ENCODE measurements at regions not wholly inside any gene's neighbourhood (a gene's known extent, or its start where the extent isn't known, plus 50 kb on each side); places are given as distances from the start of the nearest gene placed in this dataset.
"Not testable (repeated sequence)": the region's sequence is repeated elsewhere in the genome, so short reads cannot be mapped to it uniquely, and the experiment has no call there.

DNA sequence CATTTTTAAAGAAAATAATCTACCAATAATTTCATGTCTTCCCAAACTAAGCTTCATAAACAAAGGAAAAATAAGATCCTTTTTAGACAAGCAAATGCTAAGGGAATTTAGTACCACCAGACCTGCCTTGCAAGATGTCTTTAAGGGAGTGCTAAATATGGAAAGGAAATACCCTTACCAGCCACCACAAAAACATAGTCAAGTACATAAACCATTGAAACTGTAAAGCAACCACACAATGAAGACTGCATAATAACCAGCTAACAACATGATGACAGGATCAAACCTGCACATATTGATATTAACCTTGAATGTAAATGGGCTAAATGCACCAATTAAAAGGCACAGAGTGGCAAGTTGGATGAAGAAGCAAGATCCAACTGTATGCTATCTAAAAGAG, 586.5 kb upstream of the NRG3 start:
- DNase-seq: no peak

DNA sequence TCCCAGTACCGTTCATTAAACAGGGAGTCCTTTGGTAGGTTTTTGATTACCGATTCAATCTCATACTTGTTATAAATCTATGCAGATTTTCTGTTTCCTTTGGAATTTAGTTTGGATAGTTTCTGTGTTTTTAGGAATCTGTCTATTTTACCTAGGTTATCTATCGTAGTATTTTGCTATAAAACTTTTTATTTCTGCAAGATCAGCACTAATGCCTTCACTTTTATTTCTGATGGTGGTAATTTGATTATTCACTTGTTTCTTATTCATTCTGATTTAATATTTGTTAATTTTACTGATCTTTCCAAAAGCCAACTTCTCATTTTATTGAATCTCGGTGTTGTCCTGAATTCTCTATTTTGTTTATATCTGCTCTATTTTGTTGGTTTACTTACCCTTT, 577.7 kb upstream of the NRG3 start:
- DNase-seq: no peak

DNA sequence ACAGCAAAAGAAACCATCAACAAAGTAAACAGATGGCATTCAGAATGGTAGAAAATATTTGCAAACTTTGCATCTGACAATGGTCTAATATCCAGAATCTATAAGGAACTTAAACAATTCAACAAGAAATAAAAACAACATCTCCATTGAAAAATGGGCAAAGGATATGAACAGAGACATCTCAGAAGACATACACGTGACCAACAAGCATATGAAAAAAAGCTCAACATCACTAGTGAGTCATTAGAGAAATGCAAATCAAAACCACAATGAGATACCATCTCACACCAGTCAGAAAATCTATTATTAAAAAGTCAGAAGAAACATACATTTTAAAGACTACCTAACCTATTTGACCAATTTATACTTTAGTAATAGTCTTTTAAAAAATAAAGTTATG, 571.3 kb upstream of the NRG3 start:
- DNase-seq: no peak

DNA sequence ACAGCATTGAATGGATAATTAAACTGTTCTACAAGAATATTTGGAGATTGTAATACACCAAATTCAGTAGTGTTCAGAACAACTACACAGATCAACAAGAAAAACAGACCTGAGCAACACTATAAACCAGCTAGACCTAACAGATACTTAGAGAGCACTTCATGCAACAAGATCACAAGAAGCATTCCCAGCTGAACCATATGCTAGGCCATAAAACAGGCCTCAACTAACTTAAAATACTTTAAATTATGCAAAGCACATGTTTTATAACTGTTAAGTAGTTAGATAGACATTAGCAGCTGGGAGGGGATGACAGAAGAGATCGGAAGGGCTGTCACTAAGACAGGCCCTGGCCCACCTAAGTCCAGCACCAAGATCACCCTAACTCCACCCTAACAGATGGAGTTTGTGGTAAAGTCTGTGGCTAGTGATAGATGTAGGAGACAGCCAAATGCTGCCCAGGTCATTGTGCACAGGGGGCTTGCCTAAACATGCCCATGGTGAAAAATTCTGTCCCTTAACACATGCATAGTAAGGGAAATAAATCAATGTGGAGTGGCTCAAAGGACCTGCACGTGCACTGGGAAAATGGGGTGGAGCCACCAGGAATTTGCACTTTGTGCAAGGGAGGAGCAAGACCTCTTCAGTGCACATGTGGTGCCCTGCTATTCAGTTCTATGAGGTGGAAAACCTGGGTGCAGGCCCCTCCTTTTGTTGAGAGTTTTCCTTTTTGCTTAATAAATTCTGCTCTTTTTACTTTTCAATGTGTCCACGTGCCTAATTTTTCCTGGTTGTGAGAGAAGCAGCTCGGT, 567.8 kb upstream of the NRG3 start:
- no peak for DNase-seq

DNA sequence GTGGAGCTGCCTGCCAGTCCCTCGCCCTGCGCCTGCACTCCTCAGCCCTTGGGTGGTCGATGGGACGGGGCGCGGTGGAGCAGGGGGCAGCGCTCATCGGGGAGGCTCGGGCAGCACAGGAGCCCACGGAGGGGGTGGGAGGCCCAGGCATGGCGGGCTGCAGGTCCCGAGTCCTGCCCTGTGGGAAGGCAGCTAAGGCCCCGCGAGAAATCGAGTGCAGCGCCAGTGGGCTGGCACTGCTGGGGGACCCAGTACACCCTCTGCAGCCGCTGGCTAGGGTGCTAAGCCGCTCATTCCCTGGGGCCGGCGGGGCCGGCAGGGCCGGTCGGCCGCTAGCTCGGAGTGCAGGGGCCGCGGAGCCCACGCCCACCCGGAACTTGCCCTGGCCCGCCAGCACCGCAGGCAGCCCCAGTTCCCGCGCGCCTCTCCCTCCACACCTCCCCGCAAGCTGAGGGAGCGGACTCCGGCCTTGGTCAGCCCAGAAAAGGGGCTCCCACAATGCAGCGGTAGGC, 565.9 kb upstream of the NRG3 start:
- no peak for DNase-seq

DNA sequence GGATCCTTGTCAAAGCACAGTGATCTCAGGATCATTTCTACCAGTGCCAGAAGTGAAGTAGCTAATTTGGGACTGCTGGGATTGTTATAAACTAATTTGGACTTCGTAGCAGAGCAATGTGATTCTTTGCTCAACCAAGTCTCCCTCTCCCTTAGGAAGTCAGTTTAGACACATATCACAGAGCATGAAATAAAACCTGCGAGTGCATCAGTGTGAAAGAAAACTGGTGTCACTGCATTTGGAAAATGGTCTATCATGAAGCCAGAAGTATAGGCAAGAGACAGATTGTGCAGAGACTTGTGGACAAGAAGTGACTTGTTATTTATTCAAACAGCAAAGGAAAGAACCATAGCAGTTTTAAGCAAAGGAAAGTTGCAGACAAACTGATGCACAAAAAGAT, 560.5 kb upstream of the NRG3 start:
- DNase-seq: no peak

DNA sequence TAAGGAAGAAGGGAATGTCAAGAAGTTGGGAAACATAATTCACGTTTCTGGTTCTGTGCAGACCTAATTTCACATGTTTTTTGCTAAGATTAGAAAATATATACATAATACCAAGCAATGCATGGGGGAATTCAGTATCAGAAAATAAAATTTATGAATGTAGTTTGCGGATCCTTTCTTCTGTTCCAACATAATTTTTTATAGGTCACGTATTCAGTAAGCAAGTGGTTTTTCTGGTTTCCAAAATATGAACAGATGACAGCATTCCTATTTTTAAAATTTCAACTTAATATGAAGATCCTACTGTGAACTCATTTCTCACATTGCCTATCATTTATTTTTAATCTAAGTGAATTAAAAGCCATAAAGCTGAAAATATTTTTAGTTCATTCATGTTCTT, 560.0 kb upstream of the NRG3 start:
- DNase-seq: no peak

DNA sequence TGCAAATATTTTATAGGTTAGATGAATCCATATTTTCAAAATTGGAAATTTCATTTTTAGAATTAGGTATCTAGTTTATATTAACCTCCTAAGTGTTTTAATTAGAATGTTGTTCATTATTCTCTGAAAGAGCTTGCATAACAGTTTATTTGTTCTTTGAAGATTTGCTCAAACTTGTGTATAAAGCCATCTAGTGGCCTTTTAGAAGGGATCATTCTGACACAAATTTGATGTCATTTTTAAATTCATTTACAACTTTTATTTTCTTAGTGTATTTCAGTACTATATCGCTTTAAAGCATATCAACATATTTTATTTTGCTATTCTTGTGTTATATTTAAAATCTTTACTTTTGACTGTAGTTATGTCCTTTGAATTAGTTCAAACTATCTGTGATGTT, 527.0 kb upstream of the NRG3 start:
- no peak for DNase-seq

DNA sequence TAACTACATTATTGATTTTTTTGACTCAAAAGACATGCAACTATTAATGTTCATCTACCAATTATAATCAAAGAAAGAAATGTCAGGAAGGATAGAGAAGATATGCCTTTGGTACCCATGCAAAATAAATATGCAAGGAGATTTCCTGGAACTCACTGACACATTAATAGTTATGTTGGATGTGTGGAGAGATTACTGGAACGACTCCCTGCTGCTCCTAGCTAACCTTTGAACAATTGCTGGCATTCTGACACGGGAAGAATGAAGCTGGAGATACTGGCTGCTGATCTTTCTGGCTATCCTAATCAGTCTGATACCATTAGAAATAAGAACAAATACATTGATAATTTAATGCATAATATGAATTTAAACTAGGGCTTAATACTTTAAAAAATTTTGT, 507.9 kb upstream of the NRG3 start:
- DNase-seq: no peak

DNA sequence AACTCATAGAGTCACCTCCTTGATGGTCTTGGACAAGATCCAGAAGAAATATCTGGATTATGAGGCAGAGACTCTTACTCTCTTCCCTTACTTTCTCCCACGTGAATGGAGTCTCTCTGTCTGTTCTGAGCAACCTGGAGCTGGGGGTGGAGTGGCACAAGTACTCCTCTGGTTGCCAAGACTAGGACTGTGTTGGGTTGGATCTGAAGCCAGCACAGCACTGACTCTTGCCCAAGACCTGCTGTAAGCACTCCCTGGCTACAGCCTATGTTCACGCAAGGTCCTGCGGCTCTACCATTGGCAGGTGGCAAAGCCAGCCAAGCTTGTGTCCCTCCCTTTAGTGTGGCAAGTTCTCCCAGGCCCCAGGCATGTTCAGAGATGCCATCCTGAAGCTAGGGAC, 488.2 kb upstream of the NRG3 start:
- DNase-seq: no peak

DNA sequence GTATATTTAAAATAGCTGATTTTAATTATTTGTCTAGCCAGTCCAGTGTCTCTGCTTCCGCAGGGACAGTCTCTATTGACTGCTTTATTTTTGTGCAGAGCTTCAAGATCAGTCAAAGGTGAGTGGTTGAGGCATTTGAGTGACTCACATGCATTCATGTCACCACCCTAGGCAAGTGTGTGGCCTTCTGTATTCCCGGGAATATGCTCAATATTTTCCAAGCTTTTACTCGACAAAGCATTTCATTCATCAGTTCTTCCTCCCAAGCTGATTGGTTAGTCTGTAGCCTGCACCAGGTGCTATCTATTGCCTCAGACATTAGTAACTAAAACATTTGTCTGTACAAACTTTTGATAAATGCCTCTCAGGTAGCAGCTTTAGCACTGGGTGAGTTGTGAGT, 471.5 kb upstream of the NRG3 start:
- DNase-seq: no peak

DNA sequence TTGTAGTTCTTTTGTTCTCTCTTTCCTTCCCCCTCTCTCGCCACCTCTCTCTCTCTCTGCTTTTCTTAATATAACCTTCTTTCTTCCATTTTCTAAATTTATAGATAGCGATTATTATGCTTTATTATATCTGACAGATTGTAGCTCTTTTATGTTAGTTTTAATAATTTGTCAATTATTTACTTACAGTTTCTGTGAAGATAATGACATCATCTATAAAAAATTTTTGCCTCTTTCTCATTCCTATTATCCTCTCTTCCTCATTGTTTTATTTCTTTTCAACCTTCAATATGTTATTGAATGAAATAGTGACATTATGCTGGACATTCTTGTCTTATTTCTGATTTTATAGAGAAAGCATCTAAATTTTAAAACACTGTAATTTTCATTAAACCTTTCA, 469.6 kb upstream of the NRG3 start:
- DNase-seq: no peak

DNA sequence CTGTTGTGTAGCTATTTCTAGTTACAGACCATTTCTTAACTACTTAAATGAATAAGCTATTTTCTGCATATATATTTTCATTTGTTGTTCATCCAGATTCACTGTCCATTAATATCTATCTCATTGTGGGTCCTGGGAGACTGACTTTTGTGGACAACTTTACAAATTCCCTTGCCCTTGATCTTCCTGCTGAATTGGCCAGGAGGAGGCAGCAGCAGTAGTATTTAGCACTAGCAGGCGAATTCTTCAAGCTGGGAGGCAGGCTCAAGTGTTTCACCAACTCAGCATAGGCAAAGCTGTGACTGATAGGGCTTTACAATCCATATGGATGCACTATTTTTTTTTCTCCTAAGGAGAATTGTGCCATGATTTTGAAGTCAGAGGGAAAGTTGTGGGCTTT, 461.0 kb upstream of the NRG3 start:
- no peak for DNase-seq

DNA sequence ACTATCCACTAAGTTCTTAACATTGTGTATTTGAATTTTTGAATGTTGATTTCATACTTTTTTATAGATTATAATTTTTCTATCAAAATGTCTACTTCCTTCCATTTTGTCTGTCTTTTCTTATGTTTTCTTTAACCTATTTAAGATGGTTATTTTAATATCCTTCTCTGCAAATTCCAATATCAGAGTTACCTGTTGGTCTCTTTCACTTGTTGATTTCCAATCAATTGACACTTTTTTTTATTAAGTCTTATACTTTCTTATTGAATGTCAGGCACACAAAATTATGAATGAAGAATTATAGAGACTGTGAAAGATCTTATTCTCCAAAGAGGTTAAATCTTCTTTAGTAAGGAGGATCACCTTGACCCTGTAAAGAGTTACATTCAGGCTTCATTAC, 448.3 kb upstream of the NRG3 start:
- DNase-seq: no peak

DNA sequence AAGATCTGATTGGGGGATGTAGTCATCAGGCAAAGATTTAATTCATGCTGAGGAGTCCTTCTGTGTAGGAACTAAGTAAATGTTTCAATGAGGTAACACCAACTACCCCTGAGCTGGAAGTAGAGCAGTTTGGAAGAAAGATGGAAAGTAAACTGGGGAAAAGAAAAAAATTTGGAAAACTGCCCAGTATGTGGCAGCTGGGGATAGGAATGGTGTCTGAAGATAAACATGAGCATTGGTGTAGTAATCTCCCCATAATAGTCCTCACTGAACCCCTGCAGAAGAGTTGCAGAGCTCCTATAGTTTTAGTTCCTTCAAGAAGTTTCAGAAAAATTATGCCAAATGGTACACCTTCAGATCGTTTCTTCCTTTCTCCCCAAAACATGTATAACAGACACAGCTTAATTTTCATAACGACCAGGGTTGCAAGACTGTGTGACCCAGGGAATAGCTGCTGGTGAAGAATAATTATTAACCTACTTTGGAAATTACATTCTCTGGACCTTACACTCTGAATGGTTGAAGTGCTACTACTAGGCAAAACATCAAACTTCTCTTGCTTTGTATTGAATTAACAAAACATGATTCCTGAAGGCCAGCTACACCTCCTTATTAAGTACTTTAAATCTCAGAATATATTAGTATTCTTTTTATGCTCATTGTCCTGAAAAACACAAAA, 446.4 kb upstream of the NRG3 start:
- no peak for DNase-seq

DNA sequence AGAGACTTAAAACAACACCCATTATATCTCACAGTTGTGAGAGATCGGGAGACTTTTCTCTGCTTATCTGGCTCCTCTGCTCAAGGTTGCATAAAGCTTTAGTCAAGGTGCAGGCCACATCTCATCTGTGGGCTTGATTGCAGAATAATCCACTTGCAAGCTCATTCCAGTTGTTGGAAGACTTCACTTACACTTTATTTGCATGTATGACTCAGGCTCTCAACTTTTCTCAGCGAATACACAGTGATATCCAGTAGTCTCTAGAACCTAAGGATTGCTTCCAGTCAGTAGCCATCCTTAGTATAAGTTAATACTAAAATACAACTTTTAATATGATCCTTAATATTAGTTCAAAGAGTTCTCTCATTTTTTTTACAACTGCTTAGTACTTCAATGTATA, 435.5 kb upstream of the NRG3 start:
- DNase-seq: no peak

DNA sequence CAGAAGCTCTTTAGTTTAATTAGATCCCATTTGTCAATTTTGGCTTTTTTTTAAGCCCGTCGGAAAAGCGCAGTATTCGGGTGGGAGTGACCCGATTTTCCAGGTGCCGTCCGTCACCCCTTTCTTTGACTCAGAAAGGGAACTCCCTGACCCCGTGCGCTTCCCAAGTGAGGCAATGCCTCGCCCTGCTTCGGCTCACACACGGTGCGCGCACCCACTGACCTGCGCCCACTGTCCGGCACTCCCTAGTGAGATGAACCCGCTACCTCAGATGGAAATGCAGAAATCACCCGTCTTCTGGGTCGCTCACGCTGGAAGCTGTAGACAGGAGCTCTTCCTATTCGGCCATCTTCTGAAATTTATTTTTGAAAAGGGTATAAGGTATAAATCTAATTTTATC, 433.4 kb upstream of the NRG3 start:
- not testable (repeated sequence) for DNase-seq

DNA sequence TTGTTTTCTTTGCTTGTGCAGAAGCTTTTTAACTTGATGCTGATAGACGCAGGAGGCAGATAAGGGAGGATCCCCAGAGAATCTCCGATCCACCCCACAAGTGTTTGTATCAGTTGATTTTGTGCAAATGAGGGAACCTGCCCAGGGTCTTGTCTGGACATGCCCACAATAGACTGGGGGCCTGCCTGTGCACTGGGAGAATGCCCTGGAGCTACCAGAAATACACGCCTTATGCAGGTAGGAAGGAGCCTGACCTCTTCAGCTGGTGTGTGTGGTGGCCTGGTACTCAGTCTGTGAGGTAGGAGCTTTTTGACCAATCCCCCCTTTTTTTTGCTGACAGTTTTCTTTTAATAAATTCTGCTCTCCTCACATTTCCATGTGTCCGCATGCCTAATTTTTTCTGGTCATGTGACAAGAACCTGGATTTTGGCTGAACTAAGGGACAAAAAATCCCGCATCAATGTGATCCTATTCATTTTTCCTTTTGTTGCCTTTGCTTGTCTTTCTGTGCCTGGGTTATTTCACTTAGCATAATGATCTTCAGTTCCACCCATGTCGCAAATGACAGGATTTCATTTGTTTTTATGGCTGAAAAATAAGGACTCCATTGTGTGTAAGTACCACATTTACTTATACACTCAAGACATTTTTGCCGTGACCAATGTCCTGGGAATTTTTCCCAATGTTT, 430.6 kb upstream of the NRG3 start:
- DNase-seq: no peak

DNA sequence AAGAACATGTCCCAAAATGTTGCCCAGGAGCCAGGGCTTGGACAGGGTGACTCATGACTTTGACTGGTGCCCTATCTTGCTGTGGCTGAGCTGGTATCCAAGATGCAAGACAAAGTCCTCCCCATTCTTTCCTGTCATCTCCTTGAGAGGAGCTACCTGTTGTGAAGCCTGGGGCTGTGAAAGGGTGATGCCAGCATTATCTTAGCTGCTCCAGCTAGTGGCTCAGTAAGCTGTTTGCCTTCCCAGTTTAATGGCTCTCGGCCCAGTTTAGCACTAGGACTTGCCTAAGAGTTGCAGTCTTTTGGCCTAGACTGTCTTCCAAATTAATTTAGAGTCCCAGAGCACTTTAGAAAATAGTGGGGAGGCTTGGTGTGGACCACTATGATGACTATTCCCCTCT, 424.3 kb upstream of the NRG3 start:
- no peak for DNase-seq

DNA sequence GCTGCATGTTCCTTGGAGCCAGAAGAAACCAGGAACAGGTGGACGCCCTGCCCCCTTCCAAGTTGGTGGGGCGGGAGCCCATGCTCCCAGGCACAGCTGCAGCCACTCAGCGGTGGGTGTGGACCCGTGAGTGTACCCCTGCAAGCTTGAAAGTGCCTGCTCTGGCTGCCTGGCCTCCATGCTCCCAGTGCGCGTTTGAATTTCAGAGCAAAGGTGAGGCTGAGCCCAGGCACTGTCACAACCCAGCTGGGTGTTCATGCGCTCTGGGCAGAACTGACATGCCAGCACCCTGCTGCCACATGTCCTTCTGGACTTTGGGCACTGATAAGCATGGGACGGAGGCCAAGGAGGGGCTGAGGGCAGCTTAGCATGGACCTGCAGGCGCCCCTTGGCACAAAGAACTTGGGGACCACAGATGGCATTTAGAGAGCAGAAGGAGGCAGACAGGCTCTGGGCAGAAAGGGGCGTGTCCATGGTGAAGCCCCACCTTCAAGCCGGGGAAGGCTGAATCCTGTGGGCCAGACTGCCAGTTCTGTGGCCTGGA, 402.0 kb upstream of the NRG3 start:
- DNase-seq: no peak

DNA sequence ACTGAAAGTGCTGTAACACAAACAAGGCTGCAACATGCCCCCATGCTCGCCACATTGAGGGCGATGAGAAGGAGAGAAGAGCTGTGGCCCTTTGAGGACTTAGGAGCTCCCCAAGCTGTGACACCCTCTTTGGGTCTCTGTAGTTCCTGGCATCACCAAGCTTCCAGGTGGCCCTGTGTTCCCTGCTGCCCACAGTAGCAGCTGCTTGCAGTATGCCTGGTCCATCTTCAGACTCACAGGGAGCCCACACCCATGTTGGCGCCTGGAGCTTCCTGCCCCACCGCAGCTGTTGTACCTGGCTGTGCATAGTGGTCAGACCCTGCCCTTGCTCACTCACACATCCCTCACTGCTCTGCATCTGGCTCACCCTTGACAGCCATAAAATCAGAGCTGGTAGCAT, 401.2 kb upstream of the NRG3 start:
- DNase-seq: no peak

DNA sequence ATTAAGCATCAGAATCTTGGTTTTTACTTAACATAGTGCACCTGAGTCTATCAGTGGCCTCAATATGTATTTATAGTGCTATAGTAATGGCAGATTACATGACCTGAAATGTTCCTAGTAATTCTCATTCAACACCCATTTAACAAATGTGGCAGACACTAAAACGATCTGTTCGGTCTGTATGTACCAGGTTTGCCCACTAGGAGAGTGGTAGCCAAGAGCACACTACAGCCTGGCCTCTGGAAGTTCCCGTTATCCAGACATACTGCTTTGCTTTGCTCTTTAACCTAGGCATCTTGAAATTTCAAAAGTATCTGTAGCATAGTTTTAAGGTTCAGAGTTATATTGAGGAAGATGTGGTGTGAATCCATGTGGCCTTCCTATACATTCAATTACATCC, 395.7 kb upstream of the NRG3 start:
- no peak for DNase-seq

DNA sequence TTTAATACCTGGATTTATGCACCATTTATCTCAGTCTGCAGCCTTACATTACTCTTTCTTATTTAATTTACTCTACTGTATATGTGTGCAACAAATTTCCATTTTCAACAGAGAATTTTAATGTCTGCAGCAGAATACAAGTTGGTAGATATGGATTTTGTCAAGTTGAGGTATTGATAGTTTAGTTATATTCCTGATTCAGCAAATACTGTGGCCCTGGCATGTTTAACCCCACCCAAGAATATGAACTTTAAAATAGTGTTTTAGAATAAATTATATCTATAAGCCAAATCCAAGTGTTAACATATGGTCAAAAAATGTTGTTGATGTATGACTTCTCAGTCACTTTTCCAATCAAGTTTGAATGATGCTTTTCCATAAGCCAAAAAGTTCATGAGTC, 378.4 kb upstream of the NRG3 start:
- no peak for DNase-seq

Data from effector CD8-positive, alpha-beta T cell (primary cell).